GM12878 (cell line): ENCODE measurements at regions not wholly inside any gene's neighbourhood (a gene's known extent, or its start where the extent isn't known, plus 50 kb on each side); places are given as distances from the start of the nearest gene placed in this dataset.

ENCODE experiments used
- CREM ChIP-seq: IDR thresholded peaks from 2 replicates; pipeline ENCODE4 v1.6.1; 2014; ENCODE audit warnings: antibody characterized with exemption, low read depth
- CTCF ChIP-seq, 3 experiments: IDR thresholded peaks in 2 of 3; conservative IDR thresholded peaks in 1 of 3; 2 replicates each; pipeline ENCODE4 v1.5.1; 2011; ENCODE audit warnings: low read depth in 3 of 3, low read length in 3 of 3, mild to moderate bottlenecking in 3 of 3, control low read depth in 2 of 3, moderate library complexity in 2 of 3, inconsistent platforms in 1 of 3, mixed read lengths in 1 of 3; ENCODE audit not compliant: control insufficient read depth in 2 of 3, insufficient read depth in 1 of 3; ENCODE audit errors: extremely low read depth in 1 of 3
- EP300 ChIP-seq, 2 experiments: fragments of 150-350 bp in 1 of 2; IDR thresholded peaks; 2 replicates each; pipeline ENCODE4 v1.6.1; 2011 to 2012; ENCODE audit warnings: low read depth in 2 of 2, low read length in 2 of 2, borderline replicate concordance in 1 of 2, improper control_type of control experiment in 1 of 2, inconsistent platforms in 1 of 2; ENCODE audit not compliant: control insufficient read depth in 1 of 2
- ESRRA ChIP-seq: IDR thresholded peaks from 2 replicates; pipeline ENCODE4 v1.6.1; 2012; ENCODE audit warnings: mild to moderate bottlenecking, low read length, improper control_type of control experiment
- EZH2 ChIP-seq: IDR thresholded peaks from 2 replicates; pipeline ENCODE4 v1.6.1; 2012; ENCODE audit warnings: low read depth, mild to moderate bottlenecking, control low read depth, inconsistent platforms, low read length, borderline replicate concordance; ENCODE audit not compliant: control insufficient read depth
- POLR2A ChIP-seq: IDR thresholded peaks from 2 replicates; pipeline ENCODE4 v1.6.1; 2011; ENCODE audit warnings: low read depth, mild to moderate bottlenecking, low read length
- TF ChIP-seq, protein P1 (sequence below): IDR thresholded peaks from 2 replicates; pipeline ENCODE4 v1.6.1; 2012; ENCODE audit warnings: mild to moderate bottlenecking, low read depth, low read length

GRCh38 chr18:42576124-42576523 is 539.4 kb downstream of the RIT2 start:
- TF ChIP-seq EZH2, result no peak
- no peak for TF ChIP-seq ESRRA
- no peak for TF ChIP-seq CREM
- no peak for TF ChIP-seq EP300 (IDR thresholded peaks at IDR 0.05; ENCODE audit: borderline replicate concordance in 1 of 2, control insufficient read depth in 1 of 2, low read depth in 2 of 2, low read length in 2 of 2)
- TF ChIP-seq, protein P1, sequence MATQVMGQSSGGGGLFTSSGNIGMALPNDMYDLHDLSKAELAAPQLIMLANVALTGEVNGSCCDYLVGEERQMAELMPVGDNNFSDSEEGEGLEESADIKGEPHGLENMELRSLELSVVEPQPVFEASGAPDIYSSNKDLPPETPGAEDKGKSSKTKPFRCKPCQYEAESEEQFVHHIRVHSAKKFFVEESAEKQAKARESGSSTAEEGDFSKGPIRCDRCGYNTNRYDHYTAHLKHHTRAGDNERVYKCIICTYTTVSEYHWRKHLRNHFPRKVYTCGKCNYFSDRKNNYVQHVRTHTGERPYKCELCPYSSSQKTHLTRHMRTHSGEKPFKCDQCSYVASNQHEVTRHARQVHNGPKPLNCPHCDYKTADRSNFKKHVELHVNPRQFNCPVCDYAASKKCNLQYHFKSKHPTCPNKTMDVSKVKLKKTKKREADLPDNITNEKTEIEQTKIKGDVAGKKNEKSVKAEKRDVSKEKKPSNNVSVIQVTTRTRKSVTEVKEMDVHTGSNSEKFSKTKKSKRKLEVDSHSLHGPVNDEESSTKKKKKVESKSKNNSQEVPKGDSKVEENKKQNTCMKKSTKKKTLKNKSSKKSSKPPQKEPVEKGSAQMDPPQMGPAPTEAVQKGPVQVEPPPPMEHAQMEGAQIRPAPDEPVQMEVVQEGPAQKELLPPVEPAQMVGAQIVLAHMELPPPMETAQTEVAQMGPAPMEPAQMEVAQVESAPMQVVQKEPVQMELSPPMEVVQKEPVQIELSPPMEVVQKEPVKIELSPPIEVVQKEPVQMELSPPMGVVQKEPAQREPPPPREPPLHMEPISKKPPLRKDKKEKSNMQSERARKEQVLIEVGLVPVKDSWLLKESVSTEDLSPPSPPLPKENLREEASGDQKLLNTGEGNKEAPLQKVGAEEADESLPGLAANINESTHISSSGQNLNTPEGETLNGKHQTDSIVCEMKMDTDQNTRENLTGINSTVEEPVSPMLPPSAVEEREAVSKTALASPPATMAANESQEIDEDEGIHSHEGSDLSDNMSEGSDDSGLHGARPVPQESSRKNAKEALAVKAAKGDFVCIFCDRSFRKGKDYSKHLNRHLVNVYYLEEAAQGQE, result no peak
- no peak for TF ChIP-seq CTCF (IDR thresholded peaks at IDR 0.05 in 2 of 3, conservative IDR thresholded peaks at IDR 0.05 in 1 of 3; ENCODE audit: control insufficient read depth in 2 of 3, extremely low read depth in 1 of 3, insufficient read depth in 1 of 3, low read depth in 3 of 3, low read length in 3 of 3)
- TF ChIP-seq POLR2A, result no peak
